Stomach (tissue), 8 donors: ENCODE measurements at regions not wholly inside any gene's neighbourhood (a gene's known extent, or its start where the extent isn't known, plus 50 kb on each side); places are given as distances from the start of the nearest gene placed in this dataset.

ENCODE experiments used
- DNase-seq, 2 donors: peaks; one replicate each; pipeline versions ENCODE4 v3.0.0 to v3.0.0-alpha.2; 2013 to 2019
- H3K27ac ChIP-seq, 5 donors: fragments of 200-600 bp in 4 of 5; sonication (generic) in 4 of 5; one replicate each; pipeline ENCODE4 v1.5.1; 2013 to 2019; ENCODE audit warnings: mild to moderate bottlenecking in 1 of 5, moderate library complexity in 1 of 5
- H3K27me3 ChIP-seq, 3 donors: fragments of 200-600 bp; sonication (generic); one replicate each; pipeline ENCODE4 v1.5.1; 2017 to 2019; ENCODE audit warnings: mixed run types in 1 of 3
- H3K36me3 ChIP-seq, 4 donors: fragments of 200-600 bp; sonication (generic); 1 replicate in 3 of 4; 2 replicates in 1 of 4; pipeline ENCODE4 v1.5.1; 2016 to 2019
- H3K4me1 ChIP-seq, 4 donors: fragments of 200-600 bp; sonication (generic); one replicate each; pipeline ENCODE4 v1.5.1; 2016 to 2019
- H3K4me3 ChIP-seq, 4 donors: fragments of 200-600 bp; sonication (generic) in 3 of 4; one replicate each; pipeline ENCODE4 v1.5.1; 2016 to 2019; ENCODE audit warnings: mild to moderate bottlenecking in 1 of 4
- H3K9me3 ChIP-seq, 4 donors: fragments of 200-600 bp; sonication (generic); one replicate each; pipeline ENCODE4 v1.5.1; 2016 to 2019
- CTCF ChIP-seq, 7 experiments: fragments of 450-650 bp in 4 of 7; fragments of 200-600 bp in 3 of 7; sonication (generic) in 3 of 7; IDR thresholded peaks; one replicate each; pipeline ENCODE4 v1.5.1; 2016 to 2019; ENCODE audit warnings: antibody characterized with exemption in 7 of 7, control low read depth in 2 of 7, mild to moderate bottlenecking in 1 of 7
- EP300 ChIP-seq: sonication (generic); formaldehyde crosslinking; IDR thresholded peaks from one replicate; pipeline ENCODE4 v1.6.1; 2017; ENCODE audit warnings: antibody characterized with exemption
- POLR2A ChIP-seq, 4 donors: fragments of 450-650 bp; IDR thresholded peaks; one replicate each; pipeline ENCODE4 v1.6.1; 2016; ENCODE audit warnings: antibody characterized with exemption in 4 of 4, control low read depth in 2 of 4, mild to moderate bottlenecking in 1 of 4, moderate library complexity in 1 of 4
- POLR2AphosphoS5 ChIP-seq, 3 donors: sonication (generic); formaldehyde crosslinking; IDR thresholded peaks; one replicate each; pipeline ENCODE4 v1.6.1; 2016; ENCODE audit warnings: antibody characterized with exemption in 3 of 3
- WGBS, 5 donors: extraction: QIAGEN DNeasy Blood & Tissue Kit in 3 of 5; methylation state at CpG; one replicate each; pipeline versions ENCODE4 v1.1.5 to v1.1.7; 2013 to 2018; 5-methylcytosine and 5-hydroxymethylcytosine counted together
- intact Hi-C: fragments of 100-400 bp; cut with DNase I; formaldehyde crosslinking; loops from one replicate; pipeline ENCODE4 v1.15.1; 2023; ENCODE audit warnings: low total_unique reads
- donor health status: healthy with polysubstance abuse.
- donor health status: Bipolar disorder and iron deficiency.
- donor health status: healthy.

GRCh38 chr10:16119445-16119844 lies 259.1 kb upstream of the MINDY3 start:
- Histone ChIP-seq H3K36me3 (no peaks in the 10 kb centered on the region), H3K27ac (no peak overlapping the region), H3K27me3 (no peaks in the 10 kb centered on the region), H3K4me3 (no peak overlapping the region), H3K9me3 (no peaks in the 10 kb centered on the region), H3K4me1 (no peaks in the 10 kb centered on the region)
- intact Hi-C loops = no loop called here
- DNase-seq = no peak
- TF ChIP-seq EP300 (no peak), POLR2A (IDR thresholded peaks at IDR 0.05) (no peak), CTCF (IDR thresholded peaks at IDR 0.05) (no peak), POLR2AphosphoS5 (IDR thresholded peaks at IDR 0.05) (no peak)

GRCh38 chr10:16120563-16120962 lies 260.3 kb upstream of the MINDY3 start:
- TF ChIP-seq POLR2AphosphoS5 (IDR thresholded peaks at IDR 0.05) = no peak
- no peak for TF ChIP-seq EP300
- TF ChIP-seq CTCF (IDR thresholded peaks at IDR 0.05) = no peak
- no peak for TF ChIP-seq POLR2A (IDR thresholded peaks at IDR 0.05)
- no peak for DNase-seq
- Histone ChIP-seq H3K4me3 (no peak overlapping the region), H3K27ac (no peak overlapping the region), H3K27me3 (no peaks in the 10 kb centered on the region), H3K9me3 (no peaks in the 10 kb centered on the region), H3K36me3 (no peaks in the 10 kb centered on the region), H3K4me1 (no peaks in the 10 kb centered on the region)
- intact Hi-C loops = no loop called here
- 81 to 92% (median 88%) methylated on average over 3 of the region's 3 CpGs for WGBS, 5 donors

GRCh38 chr10:16141499-16141898 lies 281.2 kb upstream of the MINDY3 start:
- Histone ChIP-seq H3K36me3 (no peaks in the 10 kb centered on the region), H3K4me3 (no peak overlapping the region), H3K27me3 (no peaks in the 10 kb centered on the region), H3K9me3 (peaks cover 0 to 4% (median 0%) of the 10 kb centered on the region in 4 donors), H3K4me1 (no peaks in the 10 kb centered on the region), H3K27ac (no peak overlapping the region)
- intact Hi-C loops = no loop called here
- 38 to 71% (median 43%) methylated on average over 2 of the region's 2 CpGs for WGBS, 5 donors
- no peak for DNase-seq
- no peak for TF ChIP-seq CTCF (IDR thresholded peaks at IDR 0.05)
- TF ChIP-seq EP300 = no peak
- no peak for TF ChIP-seq POLR2AphosphoS5 (IDR thresholded peaks at IDR 0.05)
- no peak for TF ChIP-seq POLR2A (IDR thresholded peaks at IDR 0.05)

GRCh38 chr10:16146993-16147392 lies 286.7 kb upstream of the MINDY3 start:
- Histone ChIP-seq H3K4me1 (no peaks in the 10 kb centered on the region), H3K27ac (no peak overlapping the region), H3K36me3 (no peaks in the 10 kb centered on the region), H3K4me3 (no peak overlapping the region), H3K27me3 (no peaks in the 10 kb centered on the region), H3K9me3 (peaks cover 0 to 13% (median 2%) of the 10 kb centered on the region in 4 donors)
- no peak for DNase-seq
- 84 to 93% (median 86%) methylated on average over 5 of the region's 5 CpGs for WGBS, 5 donors
- intact Hi-C loops = no loop called here
- no peak for TF ChIP-seq POLR2AphosphoS5 (IDR thresholded peaks at IDR 0.05)

GRCh38 chr10:16155834-16156233 lies 281.0 kb upstream of the PTER start:
- no peaks in the 10 kb centered on the region for H3K36me3 ChIP-seq
- intact Hi-C loops = no loop called here
- H3K4me3 ChIP-seq = no peak overlapping the region
- DNase-seq = no peak
- no peaks in the 10 kb centered on the region for H3K27me3 ChIP-seq
- H3K27ac ChIP-seq = no peak overlapping the region
- peaks cover 0 to 21% (median 0%) of the 10 kb centered on the region in 4 donors for H3K4me1 ChIP-seq
- no peaks in the 10 kb centered on the region for H3K9me3 ChIP-seq
- 11 to 27% (median 22%) methylated on average over 1 of the region's 1 CpG for WGBS, 5 donors
- TF ChIP-seq POLR2A (IDR thresholded peaks at IDR 0.05) (no peak), POLR2AphosphoS5 (IDR thresholded peaks at IDR 0.05) (no peak), EP300 (no peak), CTCF (IDR thresholded peaks at IDR 0.05) (no peak)
